WERI-Rb-1 (cell line): ENCODE measurements at regions not wholly inside any gene's neighbourhood (a gene's known extent, or its start where the extent isn't known, plus 50 kb on each side); places are given as distances from the start of the nearest gene placed in this dataset.

Source experiments
- DNase-seq: peaks from one replicate; pipeline ENCODE4 v3.0.0-alpha.2; 2020
- H3K27ac ChIP-seq: fragments of 250-450 bp; sonication (Bioruptor Pico); 2 replicates; pipeline ENCODE4 v1.5.1; 2020; ENCODE audit warnings: mild to moderate bottlenecking, moderate library complexity
- H3K27me3 ChIP-seq: fragments of 250-450 bp; sonication (Bioruptor Pico); 2 replicates; pipeline ENCODE4 v1.5.1; 2021; ENCODE audit warnings: mild to moderate bottlenecking, low read depth, moderate library complexity; ENCODE audit not compliant: insufficient read depth, severe bottlenecking
- H3K36me3 ChIP-seq: fragments of 250-450 bp; sonication (Bioruptor Pico); 2 replicates; pipeline ENCODE4 v1.5.1; 2020; ENCODE audit warnings: mild to moderate bottlenecking, moderate library complexity
- H3K4me3 ChIP-seq: 2 replicates; pipeline ENCODE4 v1.5.1; 2011; ENCODE audit warnings: low read depth, mild to moderate bottlenecking, control low read depth, low read length
- H3K9me3 ChIP-seq: fragments of 250-450 bp; sonication (Bioruptor Pico); 2 replicates; pipeline ENCODE4 v1.5.1; 2021; ENCODE audit warnings: mild to moderate bottlenecking, moderate library complexity; ENCODE audit not compliant: severe bottlenecking
- CTCF ChIP-seq: IDR thresholded peaks from 2 replicates; pipeline ENCODE4 v1.5.1; 2011; ENCODE audit warnings: low read depth, mild to moderate bottlenecking, control low read depth, inconsistent platforms, low read length

DNA sequence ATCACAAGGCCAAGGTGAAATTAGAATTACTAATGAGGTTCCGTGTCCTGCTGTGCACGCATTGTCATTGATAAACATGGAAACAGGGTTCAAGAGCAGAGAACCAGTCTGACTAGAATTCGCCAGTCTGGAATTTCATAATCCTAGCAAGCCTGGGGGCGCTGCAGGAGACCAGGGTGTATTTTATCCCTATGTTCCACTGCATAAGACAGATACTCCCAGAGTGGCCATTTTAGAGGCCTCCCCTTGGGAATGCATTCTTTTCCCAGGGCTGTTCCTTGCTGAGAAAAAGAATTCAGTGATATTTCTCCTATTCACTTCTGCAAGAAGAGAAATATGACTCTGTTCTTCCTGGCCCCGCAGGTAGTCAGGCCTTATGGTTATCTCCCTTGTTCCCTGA lies 1387.7 kb downstream of the MAT2B start:
- no peak overlapping the region for H3K4me3 ChIP-seq
- H3K9me3 ChIP-seq: peaks cover 2% of the 10 kb centered on the region
- H3K36me3 ChIP-seq: no peaks in the 10 kb centered on the region
- DNase-seq: no peak
- H3K27ac ChIP-seq: no peak overlapping the region
- no peaks in the 10 kb centered on the region for H3K27me3 ChIP-seq
- no peak for TF ChIP-seq CTCF

DNA sequence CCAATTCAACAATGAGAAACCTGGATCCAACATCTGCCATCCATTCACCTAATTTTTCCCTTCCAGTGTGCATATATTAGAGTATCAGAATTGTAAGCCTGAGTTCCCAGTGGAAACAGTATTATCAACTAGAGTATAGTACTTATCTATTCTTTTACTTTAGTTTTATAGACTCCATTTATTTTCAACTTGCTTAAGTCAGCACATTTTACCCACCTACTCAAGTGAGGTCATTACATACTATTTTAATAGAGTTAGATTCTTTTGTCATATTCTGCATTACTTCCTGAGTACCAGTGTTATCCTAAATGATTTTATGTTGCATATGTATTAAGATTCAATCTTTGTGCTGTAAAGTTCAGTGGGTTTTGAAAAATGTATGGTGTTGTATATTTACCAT lies 1393.3 kb downstream of the MAT2B start:
- no peak overlapping the region for H3K27ac ChIP-seq
- peaks cover under 1% of the 10 kb centered on the region for H3K9me3 ChIP-seq
- no peak for DNase-seq
- H3K4me3 ChIP-seq: no peak overlapping the region
- H3K27me3 ChIP-seq: no peaks in the 10 kb centered on the region
- H3K36me3 ChIP-seq: no peaks in the 10 kb centered on the region
- no peak for TF ChIP-seq CTCF

GRCh38 chr5:164909673-164910072 lies 1404.3 kb downstream of the MAT2B start:
- H3K36me3 ChIP-seq: no peaks in the 10 kb centered on the region
- no peak overlapping the region for H3K4me3 ChIP-seq
- no peak overlapping the region for H3K27ac ChIP-seq
- no peak for TF ChIP-seq CTCF
- H3K27me3 ChIP-seq: no peaks in the 10 kb centered on the region
- DNase-seq: no peak
- no peaks in the 10 kb centered on the region for H3K9me3 ChIP-seq

DNA sequence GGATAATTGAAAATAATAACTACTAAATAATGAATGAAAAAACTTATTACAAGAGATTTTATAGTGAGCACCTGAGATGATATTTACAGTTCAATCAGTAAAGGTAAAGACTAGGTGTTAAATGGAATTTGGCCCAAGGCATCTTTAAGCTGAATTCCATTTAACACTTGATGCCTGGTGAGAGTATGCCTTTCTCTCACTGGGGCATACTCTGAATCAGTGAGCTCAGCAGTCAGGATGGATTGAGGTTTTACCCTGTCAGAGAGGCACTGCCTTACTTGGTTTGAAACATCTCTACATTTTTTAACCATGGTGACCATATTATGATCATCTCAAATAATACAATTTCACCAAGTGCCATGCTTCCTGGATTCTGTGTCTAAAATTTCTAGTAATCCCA lies 1416.3 kb downstream of the MAT2B start:
- TF ChIP-seq CTCF: no peak
- H3K36me3 ChIP-seq: no peaks in the 10 kb centered on the region
- no peak overlapping the region for H3K27ac ChIP-seq
- no peaks in the 10 kb centered on the region for H3K9me3 ChIP-seq
- H3K27me3 ChIP-seq: no peaks in the 10 kb centered on the region
- H3K4me3 ChIP-seq: no peak overlapping the region
- no peak for DNase-seq

GRCh38 chr5:164934039-164934438 lies 1428.6 kb downstream of the MAT2B start:
- no peak for DNase-seq
- Histone ChIP-seq H3K27ac (no peak overlapping the region), H3K9me3 (peaks cover 2% of the 10 kb centered on the region), H3K36me3 (no peaks in the 10 kb centered on the region), H3K27me3 (no peaks in the 10 kb centered on the region), H3K4me3 (no peak overlapping the region)
- no peak for TF ChIP-seq CTCF

- H3K4me3 ChIP-seq: no peak overlapping the region
- peaks cover 2% of the 10 kb centered on the region for H3K9me3 ChIP-seq
- H3K27me3 ChIP-seq: no peaks in the 10 kb centered on the region
- no peak for DNase-seq
- no peak for TF ChIP-seq CTCF
- no peak overlapping the region for H3K27ac ChIP-seq
- no peaks in the 10 kb centered on the region for H3K36me3 ChIP-seq
These were observed 1429.1 kb downstream of the MAT2B start for GRCh38 chr5:164934561-164934960.
